GM10248 (cell line): ENCODE measurements at regions not wholly inside any gene's neighbourhood (a gene's known extent, or its start where the extent isn't known, plus 50 kb on each side); places are given as distances from the start of the nearest gene placed in this dataset.

ENCODE experiments used
- CTCF ChIA-PET: fragments of 300-600 bp; sonication (Branson Sonifier 250); formaldehyde crosslinking; extraction: SDS; loops from one replicate; lab custom pipeline; 2021; ENCODE audit warnings: antibody characterized with exemption; lab: Yijun Ruan, JAX
- POLR2A ChIA-PET: fragments of 350-650 bp; sonication (Branson Sonifier 250); formaldehyde crosslinking; extraction: SDS; loops from one replicate; lab custom pipeline; 2020; ENCODE audit warnings: antibody characterized with exemption; lab: Yijun Ruan, JAX
- DNase-seq: peaks from one replicate; pipeline ENCODE4 v3.0.0; 2012; ENCODE audit errors: extremely low spot score
- CTCF ChIP-seq: IDR thresholded peaks from 2 replicates; pipeline ENCODE4 v1.5.1; 2012; ENCODE audit warnings: mild to moderate bottlenecking, low read depth; ENCODE audit errors: extremely low read depth, missing control alignments, control extremely low read depth

GRCh38 chr10:52649511-52649910, 123.1 kb downstream of the MBL2 start:
- CTCF ChIA-PET: interaction anchor here (0.8 to 9.4 kb wide), 2 partner anchors 98 to 132 kb away, joined by 4 to 115 read pairs; no protein-coding TSS in a partner anchor
- TF ChIP-seq CTCF: no peak
- POLR2A ChIA-PET: no interaction called here
- no peak for DNase-seq

GRCh38 chr10:52650873-52651272, 121.7 kb downstream of the MBL2 start:
- no peak for DNase-seq
- ChIA-PET CTCF (interaction anchor here (1.5 to 9.4 kb wide), 2 partner anchors 91 to 131 kb away, joined by 4 to 115 read pairs; no protein-coding TSS in a partner anchor), POLR2A (no interaction called here)
- no peak for TF ChIP-seq CTCF

DNA sequence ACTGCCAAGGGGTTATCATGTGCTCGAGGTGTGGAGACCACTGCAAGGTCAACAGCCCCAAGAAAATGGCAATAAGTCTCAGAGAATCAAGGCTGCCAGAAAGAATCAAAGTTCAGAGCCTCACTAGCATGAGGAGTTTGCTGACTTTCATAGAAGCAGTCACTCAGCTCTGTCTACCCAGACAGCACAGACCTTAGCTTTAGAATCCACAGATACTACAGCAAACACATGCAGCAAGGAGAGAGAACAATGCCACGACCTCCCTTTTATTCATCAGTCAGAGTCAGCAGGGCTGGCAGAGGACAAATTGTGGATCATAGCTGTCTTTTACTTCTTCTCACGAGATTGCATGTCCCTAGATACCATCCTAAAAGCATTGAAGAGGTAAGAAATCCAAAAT, 121.3 kb downstream of the MBL2 start:
- TF ChIP-seq CTCF: no peak
- ChIA-PET POLR2A (no interaction called here), CTCF (interaction anchor here (1.5 kb wide), 1 partner anchor 90 kb away, joined by 4 read pairs; no protein-coding TSS in a partner anchor)
- DNase-seq: no peak

- no peak for DNase-seq
- CTCF ChIA-PET: interaction anchor here (2.6 kb wide), 1 partner anchor 8 kb away, joined by 7 read pairs; no protein-coding TSS in a partner anchor
- POLR2A ChIA-PET: no interaction called here
- no peak for TF ChIP-seq CTCF
These were observed 119.9 kb downstream of the MBL2 start for GRCh38 chr10:52652431-52653262.

- ChIA-PET CTCF (interaction anchor here (1.2 to 2.6 kb wide), 2 partner anchors 9 to 126 kb away, joined by 3 to 7 read pairs; no protein-coding TSS in a partner anchor), POLR2A (no interaction called here)
- no peak for DNase-seq
These were observed 119.2 kb downstream of the MBL2 start for GRCh38 chr10:52653263-52653909.

More at GRCh38 chr10:52653263-52653909, 119.2 kb downstream of the MBL2 start:
- no peak for TF ChIP-seq CTCF
